ENCODE measurements at regions not wholly inside any gene's neighbourhood (a gene's known extent, or its start where the extent isn't known, plus 50 kb on each side); places are given as distances from the start of the nearest gene placed in this dataset.

DNA sequence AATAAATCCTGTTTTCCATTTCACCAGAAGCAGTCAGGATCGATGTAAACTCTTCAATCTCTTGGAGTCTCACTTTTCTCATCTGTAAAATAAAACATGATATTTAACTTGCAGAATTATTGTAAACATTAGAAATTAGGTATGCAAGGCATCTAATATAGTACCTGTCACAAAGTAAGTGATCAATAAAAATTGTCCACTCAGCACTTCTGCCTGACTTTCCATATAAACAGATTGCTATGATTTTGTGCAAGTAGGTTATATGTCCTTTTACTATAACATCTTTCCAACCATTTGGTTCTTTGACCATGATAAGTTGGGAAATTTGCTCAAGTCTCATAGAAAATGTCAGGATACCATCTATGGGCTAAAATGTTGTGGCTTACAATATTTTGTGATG lies 148.8 kb upstream of the MTAP start:
- Histone ChIP-seq H3K4me1 (ENCODE audit: insufficient read depth, low read length) (peaks cover 7% of the 10 kb centered on the region), H3K9ac (ENCODE audit: low read length) (no peak overlapping the region), H3K4me3 (ENCODE audit: low read depth in 1 of 2, low read length in 2 of 2) (no peak overlapping the region), H3K9me3 (ENCODE audit: low read length) (no peaks in the 10 kb centered on the region), H3K27me3 (ENCODE audit: control insufficient read depth in 1 of 2, insufficient read depth in 2 of 2, low read length in 2 of 2) (no peaks in the 10 kb centered on the region), H3K36me3 (ENCODE audit: insufficient read depth, low read length) (no peaks in the 10 kb centered on the region), H3K27ac (ENCODE audit: low read depth, low read length) (no peak overlapping the region)

DNA sequence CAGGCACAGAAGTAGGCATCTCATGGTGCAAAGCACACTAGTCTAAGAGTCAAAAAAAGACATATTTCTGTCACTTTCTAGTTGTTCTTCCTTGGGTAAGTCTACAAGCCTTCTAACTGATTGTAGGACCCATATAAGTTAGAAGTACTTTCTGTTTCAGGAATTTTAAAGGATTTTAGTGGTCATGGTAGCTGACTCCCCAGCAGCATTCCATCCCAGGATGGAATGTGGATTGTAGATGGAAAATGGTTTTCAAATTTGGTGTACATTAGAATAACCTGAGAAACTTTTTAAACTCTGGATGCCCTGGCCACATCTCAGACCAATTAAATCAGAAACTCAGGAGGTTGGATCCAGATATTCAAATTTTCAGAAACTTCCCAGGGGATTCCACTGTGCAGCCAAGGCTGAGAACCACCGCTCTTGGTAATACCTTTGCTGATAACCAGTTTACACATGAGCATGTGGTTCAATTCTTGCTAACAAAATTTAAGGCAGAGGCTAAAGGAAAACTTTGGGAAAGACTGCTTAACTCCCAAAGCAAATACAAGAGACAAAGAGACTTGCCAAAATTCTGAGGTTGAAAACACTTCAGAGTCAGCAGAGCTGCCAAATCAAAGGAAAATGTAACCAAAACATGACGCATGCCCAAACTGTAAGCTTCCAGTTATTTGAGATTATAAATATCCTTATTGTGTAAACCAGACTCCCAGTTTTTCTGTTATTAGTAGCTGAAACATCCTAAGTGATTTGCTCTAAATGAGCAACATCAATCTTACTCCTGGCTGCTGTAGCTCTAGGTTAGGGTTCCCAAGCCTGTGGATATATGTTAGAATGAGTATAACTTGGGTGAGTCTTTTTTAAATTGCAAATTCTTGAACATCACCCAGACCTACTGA lies 145.4 kb upstream of the MTAP start:
- no peak overlapping the region for H3K27ac ChIP-seq (ENCODE audit: low read depth, low read length)
- H3K9ac ChIP-seq (ENCODE audit: low read length), result no peak overlapping the region
- H3K27me3 ChIP-seq (ENCODE audit: control insufficient read depth in 1 of 2, insufficient read depth in 2 of 2, low read length in 2 of 2), result no peaks in the 10 kb centered on the region
- no peaks in the 10 kb centered on the region for H3K9me3 ChIP-seq (ENCODE audit: low read length)
- H3K4me1 ChIP-seq (ENCODE audit: insufficient read depth, low read length), result peaks cover 7% of the 10 kb centered on the region
- H3K4me3 ChIP-seq (ENCODE audit: low read depth in 1 of 2, low read length in 2 of 2), result no peak overlapping the region
- no peaks in the 10 kb centered on the region for H3K36me3 ChIP-seq (ENCODE audit: insufficient read depth, low read length)

DNA sequence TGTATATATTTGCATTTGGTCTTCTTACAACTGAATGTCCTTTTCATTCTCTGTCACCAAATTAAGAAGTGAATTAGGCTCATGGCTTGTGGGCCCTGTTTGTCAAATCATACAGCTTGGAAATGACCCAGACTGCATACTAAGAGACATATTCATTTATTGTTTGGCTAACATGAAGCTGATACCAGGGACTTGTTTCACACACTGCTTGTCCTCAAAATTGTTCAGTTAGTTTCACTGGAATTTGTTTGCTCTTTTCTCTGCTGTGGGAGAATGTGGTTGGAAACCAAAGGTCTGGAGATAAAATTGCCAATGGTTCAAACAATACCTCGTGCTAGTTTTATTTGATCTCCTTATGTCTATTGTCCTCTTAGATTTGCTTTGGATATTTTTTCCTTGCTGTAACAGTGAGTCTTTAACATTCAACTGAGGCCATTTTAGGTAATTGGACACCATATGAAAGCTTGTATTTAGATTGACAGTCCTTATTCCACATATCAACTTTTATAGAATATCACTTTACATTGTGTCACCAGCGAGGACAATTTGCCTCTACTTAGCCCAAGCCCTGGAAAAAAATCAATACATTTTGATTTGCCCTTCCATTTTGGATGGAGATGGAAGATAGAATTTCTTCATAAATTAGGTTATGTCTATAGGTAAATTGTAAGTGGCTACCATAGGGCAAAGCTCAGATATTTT lies 144.3 kb upstream of the MTAP start:
- Histone ChIP-seq H3K27me3 (ENCODE audit: control insufficient read depth in 1 of 2, insufficient read depth in 2 of 2, low read length in 2 of 2) (no peaks in the 10 kb centered on the region), H3K4me3 (ENCODE audit: low read depth in 1 of 2, low read length in 2 of 2) (no peak overlapping the region), H3K36me3 (ENCODE audit: insufficient read depth, low read length) (no peaks in the 10 kb centered on the region), H3K4me1 (ENCODE audit: insufficient read depth, low read length) (peaks cover 7% of the 10 kb centered on the region), H3K9ac (ENCODE audit: low read length) (no peak overlapping the region), H3K9me3 (ENCODE audit: low read length) (no peaks in the 10 kb centered on the region), H3K27ac (ENCODE audit: low read depth, low read length) (no peak overlapping the region)

GRCh38 chr9:21660976-21661375 lies 141.5 kb upstream of the MTAP start:
- Histone ChIP-seq H3K9me3 (ENCODE audit: low read length) (no peaks in the 10 kb centered on the region), H3K9ac (ENCODE audit: low read length) (no peak overlapping the region), H3K4me1 (ENCODE audit: insufficient read depth, low read length) (peaks cover 7% of the 10 kb centered on the region), H3K27ac (ENCODE audit: low read depth, low read length) (no peak overlapping the region), H3K27me3 (ENCODE audit: control insufficient read depth in 1 of 2, insufficient read depth in 2 of 2, low read length in 2 of 2) (no peaks in the 10 kb centered on the region), H3K4me3 (ENCODE audit: low read depth in 1 of 2, low read length in 2 of 2) (no peak overlapping the region), H3K36me3 (ENCODE audit: insufficient read depth, low read length) (no peaks in the 10 kb centered on the region)

DNA sequence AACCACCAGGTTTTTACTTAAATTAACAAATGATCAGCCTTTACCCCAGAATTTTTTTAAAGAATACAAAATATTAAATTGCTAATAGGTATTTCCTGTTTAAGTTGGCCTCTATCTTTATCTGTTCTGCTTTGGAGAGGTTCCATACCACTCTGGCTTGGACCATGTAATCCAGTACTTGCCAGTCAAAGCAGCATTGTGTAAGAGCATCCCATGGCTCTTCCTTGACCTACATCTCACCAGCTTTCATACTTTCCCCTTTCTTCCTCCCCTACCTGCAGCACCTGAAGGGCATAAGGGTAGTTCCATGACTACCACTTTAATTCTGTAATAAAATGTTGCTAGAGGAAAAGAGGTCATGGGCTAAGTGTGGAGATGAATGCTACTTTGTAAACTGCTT lies 140.8 kb upstream of the MTAP start:
- no peak overlapping the region for H3K27ac ChIP-seq (ENCODE audit: low read depth, low read length)
- H3K9ac ChIP-seq (ENCODE audit: low read length), result no peak overlapping the region
- H3K36me3 ChIP-seq (ENCODE audit: insufficient read depth, low read length), result no peaks in the 10 kb centered on the region
- no peak overlapping the region for H3K4me3 ChIP-seq (ENCODE audit: low read depth in 1 of 2, low read length in 2 of 2)
- H3K4me1 ChIP-seq (ENCODE audit: insufficient read depth, low read length), result peaks cover 4% of the 10 kb centered on the region
- H3K27me3 ChIP-seq (ENCODE audit: control insufficient read depth in 1 of 2, insufficient read depth in 2 of 2, low read length in 2 of 2), result no peaks in the 10 kb centered on the region
- H3K9me3 ChIP-seq (ENCODE audit: low read length), result no peaks in the 10 kb centered on the region

GRCh38 chr9:21668516-21668915 lies 133.9 kb upstream of the MTAP start:
- H3K9ac ChIP-seq (ENCODE audit: low read length), result no peak overlapping the region
- H3K27ac ChIP-seq (ENCODE audit: low read depth, low read length), result no peak overlapping the region
- H3K9me3 ChIP-seq (ENCODE audit: low read length), result no peaks in the 10 kb centered on the region
- no peaks in the 10 kb centered on the region for H3K4me1 ChIP-seq (ENCODE audit: insufficient read depth, low read length)
- H3K4me3 ChIP-seq (ENCODE audit: low read depth in 1 of 2, low read length in 2 of 2), result no peak overlapping the region
- no peaks in the 10 kb centered on the region for H3K36me3 ChIP-seq (ENCODE audit: insufficient read depth, low read length)
- no peaks in the 10 kb centered on the region for H3K27me3 ChIP-seq (ENCODE audit: control insufficient read depth in 1 of 2, insufficient read depth in 2 of 2, low read length in 2 of 2)

DNA sequence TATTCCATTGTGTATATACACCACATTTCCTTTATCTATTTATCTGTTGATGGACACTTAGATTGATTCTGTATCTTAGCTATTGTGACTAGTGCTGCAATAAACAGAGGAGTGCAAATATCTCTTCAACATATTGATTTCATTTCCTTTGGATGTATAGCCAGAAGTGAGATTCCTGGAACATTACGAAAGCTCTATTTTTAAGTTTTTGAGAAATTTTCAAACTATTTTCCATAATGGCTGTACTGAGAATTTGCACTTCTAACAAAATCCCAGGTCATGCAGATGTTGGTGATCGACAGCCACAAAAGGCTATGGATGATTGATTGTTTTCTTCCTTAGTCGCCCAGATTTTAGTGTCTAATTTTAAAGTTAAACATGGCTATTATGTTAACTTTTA lies 132.7 kb upstream of the MTAP start:
- Histone ChIP-seq H3K4me1 (ENCODE audit: insufficient read depth, low read length) (no peaks in the 10 kb centered on the region), H3K27me3 (ENCODE audit: control insufficient read depth in 1 of 2, insufficient read depth in 2 of 2, low read length in 2 of 2) (no peaks in the 10 kb centered on the region), H3K9me3 (ENCODE audit: low read length) (no peaks in the 10 kb centered on the region), H3K9ac (ENCODE audit: low read length) (no peak overlapping the region), H3K27ac (ENCODE audit: low read depth, low read length) (no peak overlapping the region), H3K4me3 (ENCODE audit: low read depth in 1 of 2, low read length in 2 of 2) (no peak overlapping the region), H3K36me3 (ENCODE audit: insufficient read depth, low read length) (no peaks in the 10 kb centered on the region)

DNA sequence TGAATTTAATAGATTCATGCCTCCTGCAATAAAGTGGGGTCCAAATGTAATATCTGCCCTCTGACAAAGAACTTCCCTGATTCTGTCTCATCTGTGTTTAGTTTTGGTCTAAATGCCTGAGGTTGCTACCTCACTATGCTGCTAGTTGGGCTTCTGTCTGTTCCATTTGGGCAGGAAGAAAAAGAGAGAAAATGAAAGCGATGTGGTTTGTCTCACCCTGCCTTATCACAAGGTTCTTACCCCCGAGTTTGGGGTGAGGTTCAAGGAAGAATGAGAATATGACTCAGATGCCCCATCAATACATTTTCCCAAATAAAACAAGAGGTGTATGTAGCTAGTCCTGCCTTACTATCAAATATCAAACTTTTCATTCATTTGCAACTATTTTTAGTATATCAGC lies 132.1 kb upstream of the MTAP start:
- Histone ChIP-seq H3K9me3 (ENCODE audit: low read length) (no peaks in the 10 kb centered on the region), H3K9ac (ENCODE audit: low read length) (no peak overlapping the region), H3K27me3 (ENCODE audit: control insufficient read depth in 1 of 2, insufficient read depth in 2 of 2, low read length in 2 of 2) (no peaks in the 10 kb centered on the region), H3K36me3 (ENCODE audit: insufficient read depth, low read length) (no peaks in the 10 kb centered on the region), H3K4me1 (ENCODE audit: insufficient read depth, low read length) (no peaks in the 10 kb centered on the region), H3K4me3 (ENCODE audit: low read depth in 1 of 2, low read length in 2 of 2) (no peak overlapping the region), H3K27ac (ENCODE audit: low read depth, low read length) (no peak overlapping the region)

DNA sequence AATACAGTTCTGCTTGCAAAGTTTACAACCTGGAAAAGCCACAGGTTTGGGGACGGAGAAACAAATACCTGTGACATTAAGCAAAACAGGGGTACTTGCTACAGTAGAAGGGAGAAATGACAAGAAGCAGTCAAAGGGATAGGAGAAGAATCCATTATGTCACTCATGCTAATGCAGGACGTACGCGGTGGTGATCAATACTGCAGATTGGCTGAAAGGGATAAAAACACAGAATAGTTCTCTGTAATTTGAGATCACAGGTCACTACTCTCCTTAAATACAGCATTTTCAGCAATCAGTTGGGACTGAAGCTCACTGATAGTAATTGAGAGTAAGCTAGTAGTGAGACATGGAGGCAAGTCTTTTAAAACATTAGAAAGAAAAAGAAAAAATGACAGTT lies 130.3 kb upstream of the MTAP start:
- Histone ChIP-seq H3K4me3 (ENCODE audit: low read depth in 1 of 2, low read length in 2 of 2) (no peak overlapping the region), H3K27ac (ENCODE audit: low read depth, low read length) (no peak overlapping the region), H3K36me3 (ENCODE audit: insufficient read depth, low read length) (no peaks in the 10 kb centered on the region), H3K4me1 (ENCODE audit: insufficient read depth, low read length) (no peaks in the 10 kb centered on the region), H3K9ac (ENCODE audit: low read length) (no peak overlapping the region), H3K9me3 (ENCODE audit: low read length) (no peaks in the 10 kb centered on the region), H3K27me3 (ENCODE audit: control insufficient read depth in 1 of 2, insufficient read depth in 2 of 2, low read length in 2 of 2) (no peaks in the 10 kb centered on the region)

DNA sequence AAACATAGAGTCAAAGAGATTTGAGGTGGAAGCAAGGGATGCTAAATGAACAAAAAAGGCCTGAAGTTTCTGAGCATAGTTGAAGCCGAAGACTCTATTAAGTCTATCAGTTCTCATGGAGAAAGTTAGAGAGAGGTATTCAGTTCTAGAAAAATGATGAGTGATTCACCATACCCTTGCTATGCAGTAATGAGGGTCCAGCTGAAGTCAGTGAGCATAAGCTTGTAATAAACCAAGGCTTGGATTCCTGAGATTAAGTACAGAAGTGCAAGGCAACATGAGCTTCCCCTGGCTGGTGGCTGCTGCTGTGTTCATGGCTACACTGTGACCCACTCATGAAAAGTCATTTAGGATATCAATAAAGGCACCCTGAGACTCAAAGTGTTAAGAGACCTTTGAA lies 129.7 kb upstream of the MTAP start:
- Histone ChIP-seq H3K9me3 (ENCODE audit: low read length) (no peaks in the 10 kb centered on the region), H3K36me3 (ENCODE audit: insufficient read depth, low read length) (no peaks in the 10 kb centered on the region), H3K27me3 (ENCODE audit: control insufficient read depth in 1 of 2, insufficient read depth in 2 of 2, low read length in 2 of 2) (no peaks in the 10 kb centered on the region), H3K4me1 (ENCODE audit: insufficient read depth, low read length) (no peaks in the 10 kb centered on the region), H3K4me3 (ENCODE audit: low read depth in 1 of 2, low read length in 2 of 2) (no peak overlapping the region), H3K27ac (ENCODE audit: low read depth, low read length) (no peak overlapping the region), H3K9ac (ENCODE audit: low read length) (no peak overlapping the region)

GRCh38 chr9:21674894-21675293 lies 127.5 kb upstream of the MTAP start:
- H3K4me1 ChIP-seq (ENCODE audit: insufficient read depth, low read length), result no peaks in the 10 kb centered on the region
- no peak overlapping the region for H3K9ac ChIP-seq (ENCODE audit: low read length)
- H3K36me3 ChIP-seq (ENCODE audit: insufficient read depth, low read length), result no peaks in the 10 kb centered on the region
- H3K27me3 ChIP-seq (ENCODE audit: control insufficient read depth in 1 of 2, insufficient read depth in 2 of 2, low read length in 2 of 2), result no peaks in the 10 kb centered on the region
- no peaks in the 10 kb centered on the region for H3K9me3 ChIP-seq (ENCODE audit: low read length)
- no peak overlapping the region for H3K4me3 ChIP-seq (ENCODE audit: low read depth in 1 of 2, low read length in 2 of 2)
- no peak overlapping the region for H3K27ac ChIP-seq (ENCODE audit: low read depth, low read length)

GRCh38 chr9:21677387-21677786 lies 125.0 kb upstream of the MTAP start:
- Histone ChIP-seq H3K9ac (ENCODE audit: low read length) (no peak overlapping the region), H3K9me3 (ENCODE audit: low read length) (no peaks in the 10 kb centered on the region), H3K36me3 (ENCODE audit: insufficient read depth, low read length) (no peaks in the 10 kb centered on the region), H3K27ac (ENCODE audit: low read depth, low read length) (no peak overlapping the region), H3K4me3 (ENCODE audit: low read depth in 1 of 2, low read length in 2 of 2) (no peak overlapping the region), H3K27me3 (ENCODE audit: control insufficient read depth in 1 of 2, insufficient read depth in 2 of 2, low read length in 2 of 2) (no peaks in the 10 kb centered on the region), H3K4me1 (ENCODE audit: insufficient read depth, low read length) (no peaks in the 10 kb centered on the region)
